ENCODE measurements at regions not wholly inside any gene's neighbourhood (a gene's known extent, or its start where the extent isn't known, plus 50 kb on each side); places are given as distances from the start of the nearest gene placed in this dataset.

DNA sequence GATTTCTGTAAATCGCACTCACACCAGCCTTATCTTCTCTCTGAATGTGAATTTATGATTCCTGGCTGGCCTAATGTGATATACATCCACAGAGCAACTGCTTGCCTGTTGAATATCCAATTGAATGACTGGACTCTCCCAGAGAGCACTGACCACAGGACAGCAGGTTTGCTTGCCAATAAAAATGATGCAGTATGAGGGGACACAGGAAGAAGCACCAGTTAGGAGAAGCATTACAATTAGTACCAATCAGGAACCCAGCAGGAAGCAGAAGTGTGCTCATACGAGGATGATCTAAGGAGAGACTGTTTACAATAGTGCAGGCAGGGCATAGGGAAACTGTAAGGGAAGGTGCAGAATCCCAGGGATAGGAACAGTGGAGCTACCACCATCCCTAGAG is 127.2 kb upstream of the ZNF366 start:
- Histone ChIP-seq H3K79me1 (replicated peaks; ENCODE audit: low read length, poor library complexity, severe bottlenecking) (no peaks in the 10 kb centered on the region), H3K14ac (ENCODE audit: low read length in 2 of 2) (no peak overlapping the region), H3K23ac (ENCODE audit: low read length in 2 of 2) (no peak overlapping the region), H3K4me2 (ENCODE audit: low read length, poor library complexity, severe bottlenecking) (no peak overlapping the region), H2AFZ (ENCODE audit: low read depth, low read length) (no peak overlapping the region), H2BK12ac (ENCODE audit: low read length in 2 of 2) (peak overlapping the region; percentile 59 to 84), H3K36me3 (ENCODE audit: control insufficient read depth in 1 of 2, insufficient read depth in 2 of 2, low read depth in 1 of 2, low read length in 2 of 2) (no peaks in the 10 kb centered on the region), H4K91ac (ENCODE audit: low read length) (peak overlapping the region; percentile 14), H3K9me3 (ENCODE audit: control insufficient read depth, low read length) (no peaks in the 10 kb centered on the region), H3K4me3 (ENCODE audit: insufficient read depth in 1 of 2, low read depth in 1 of 2, low read length in 2 of 2) (peak overlapping the region in 1 of 2 experiments; percentile 22), H3K18ac (ENCODE audit: low read depth in 1 of 2, low read length in 2 of 2) (peak overlapping the region in 1 of 2 experiments; percentile 69), H3K4me1 (ENCODE audit: control insufficient read depth, insufficient read depth, low read depth, low read length) (peaks cover 2% of the 10 kb centered on the region), H2BK15ac (ENCODE audit: low read depth, poor library complexity, severe bottlenecking) (no peak overlapping the region), H3K9ac (ENCODE audit: low read length) (peak overlapping the region; percentile 47), H3K27ac (ENCODE audit: low read length, poor library complexity, severe bottlenecking) (no peak overlapping the region), H3K4ac (ENCODE audit: low read depth in 1 of 2, low read length in 2 of 2) (no peak overlapping the region), H2AK5ac (ENCODE audit: low read length, severe bottlenecking) (no peak overlapping the region), H2BK5ac (ENCODE audit: low read depth, low read length, poor library complexity, severe bottlenecking) (no peak overlapping the region), H4K8ac (ENCODE audit: low read length) (no peak overlapping the region), H3K27me3 (ENCODE audit: control insufficient read depth in 1 of 2, insufficient read depth in 1 of 2, low read length in 2 of 2) (no peaks in the 10 kb centered on the region), H2BK120ac (ENCODE audit: low read depth, low read length) (peak overlapping the region; percentile 6)
- 12% methylated on average over 1 of the region's 2 CpGs for WGBS
- peak; percentile 34 for DNase-seq

DNA sequence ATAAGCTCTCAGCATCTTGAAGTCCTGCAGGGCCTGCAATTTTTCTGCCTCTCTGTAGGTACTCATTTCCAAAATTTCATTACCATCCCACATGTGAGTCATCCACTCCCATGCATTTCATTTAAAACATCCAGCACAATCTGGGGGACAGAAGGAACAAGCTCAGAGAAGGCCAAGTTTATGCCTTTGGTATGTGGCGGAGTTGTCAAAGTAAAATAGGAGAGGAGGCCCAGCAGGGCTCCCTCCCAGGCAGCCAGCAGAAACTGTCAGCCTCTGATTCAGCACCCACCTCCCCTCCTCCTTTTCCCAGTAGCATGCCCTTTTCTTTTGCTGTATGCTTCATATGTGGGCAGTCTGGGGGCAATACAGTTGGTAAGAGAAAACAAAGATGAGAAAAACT is 126.4 kb upstream of the ZNF366 start:
- Histone ChIP-seq H3K4me2 (ENCODE audit: low read length, poor library complexity, severe bottlenecking) (no peak overlapping the region), H3K9ac (ENCODE audit: low read length) (peak overlapping the region; percentile 47), H3K23ac (ENCODE audit: low read length in 2 of 2) (no peak overlapping the region), H3K36me3 (ENCODE audit: control insufficient read depth in 1 of 2, insufficient read depth in 2 of 2, low read depth in 1 of 2, low read length in 2 of 2) (no peaks in the 10 kb centered on the region), H3K27me3 (ENCODE audit: control insufficient read depth in 1 of 2, insufficient read depth in 1 of 2, low read length in 2 of 2) (no peaks in the 10 kb centered on the region), H3K4ac (ENCODE audit: low read depth in 1 of 2, low read length in 2 of 2) (peak overlapping the region in 1 of 2 experiments; percentile 33), H3K4me3 (ENCODE audit: insufficient read depth in 1 of 2, low read depth in 1 of 2, low read length in 2 of 2) (peak overlapping the region in 1 of 2 experiments; percentile 22), H4K91ac (ENCODE audit: low read length) (no peak overlapping the region), H2AFZ (ENCODE audit: low read depth, low read length) (no peak overlapping the region), H3K18ac (ENCODE audit: low read depth in 1 of 2, low read length in 2 of 2) (peak overlapping the region in 1 of 2 experiments; percentile 69), H3K4me1 (ENCODE audit: control insufficient read depth, insufficient read depth, low read depth, low read length) (peaks cover 2% of the 10 kb centered on the region), H4K8ac (ENCODE audit: low read length) (no peak overlapping the region), H3K14ac (ENCODE audit: low read length in 2 of 2) (no peak overlapping the region), H3K27ac (ENCODE audit: low read length, poor library complexity, severe bottlenecking) (peak overlapping the region; percentile 32), H2BK15ac (ENCODE audit: low read depth, poor library complexity, severe bottlenecking) (no peak overlapping the region), H2BK120ac (ENCODE audit: low read depth, low read length) (no peak overlapping the region), H3K79me1 (replicated peaks; ENCODE audit: low read length, poor library complexity, severe bottlenecking) (no peaks in the 10 kb centered on the region), H2BK12ac (ENCODE audit: low read length in 2 of 2) (peak overlapping the region in 1 of 2 experiments; percentile 84), H3K9me3 (ENCODE audit: control insufficient read depth, low read length) (no peaks in the 10 kb centered on the region), H2BK5ac (ENCODE audit: low read depth, low read length, poor library complexity, severe bottlenecking) (no peak overlapping the region), H2AK5ac (ENCODE audit: low read length, severe bottlenecking) (no peak overlapping the region)
- DNase-seq: peak; percentile 46
- 43% methylated on average over 1 of the region's 1 CpG for WGBS

DNA sequence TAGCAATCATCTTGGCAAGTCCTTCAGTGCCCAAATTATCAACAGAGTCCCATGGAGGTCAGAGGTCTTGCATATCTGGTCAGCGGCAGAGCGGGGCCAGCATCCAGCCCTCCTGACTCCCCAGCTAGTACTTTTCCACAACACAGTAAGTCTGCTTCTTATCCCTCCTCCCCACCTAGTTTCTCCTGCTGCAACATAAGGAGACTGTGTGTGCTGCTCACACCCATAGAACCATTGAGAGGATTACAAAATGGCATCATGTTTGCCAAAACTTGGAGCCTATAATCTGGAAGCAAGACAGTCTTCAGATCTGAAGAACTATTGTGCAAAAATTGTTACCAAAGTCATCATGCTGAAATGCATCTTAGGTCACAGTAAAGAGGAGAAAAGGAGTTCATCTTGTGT is 125.8 kb upstream of the ZNF366 start:
- no peaks in the 10 kb centered on the region for H3K36me3 ChIP-seq (ENCODE audit: control insufficient read depth in 1 of 2, insufficient read depth in 2 of 2, low read depth in 1 of 2, low read length in 2 of 2)
- peak overlapping the region; percentile 62 for H2AFZ ChIP-seq (ENCODE audit: low read depth, low read length)
- H3K4ac ChIP-seq (ENCODE audit: low read depth in 1 of 2, low read length in 2 of 2): no peak overlapping the region
- no peak overlapping the region for H2BK120ac ChIP-seq (ENCODE audit: low read depth, low read length)
- peak overlapping the region in 1 of 2 experiments; percentile 72 for H2BK12ac ChIP-seq (ENCODE audit: low read length in 2 of 2)
- H2BK5ac ChIP-seq (ENCODE audit: low read depth, low read length, poor library complexity, severe bottlenecking): no peak overlapping the region
- no peaks in the 10 kb centered on the region for H3K27me3 ChIP-seq (ENCODE audit: control insufficient read depth in 1 of 2, insufficient read depth in 1 of 2, low read length in 2 of 2)
- no peak overlapping the region for H3K27ac ChIP-seq (ENCODE audit: low read length, poor library complexity, severe bottlenecking)
- peak overlapping the region; percentile 79 for H4K8ac ChIP-seq (ENCODE audit: low read length)
- H3K18ac ChIP-seq (ENCODE audit: low read depth in 1 of 2, low read length in 2 of 2): peak overlapping the region; percentile 59 to 92
- H3K4me1 ChIP-seq (ENCODE audit: control insufficient read depth, insufficient read depth, low read depth, low read length): peaks cover 2% of the 10 kb centered on the region
- H3K9ac ChIP-seq (ENCODE audit: low read length): peak overlapping the region; percentile 1
- H4K91ac ChIP-seq (ENCODE audit: low read length): peak overlapping the region; percentile 55
- no peak overlapping the region for H3K23ac ChIP-seq (ENCODE audit: low read length in 2 of 2)
- H2AK5ac ChIP-seq (ENCODE audit: low read length, severe bottlenecking): no peak overlapping the region
- H2BK15ac ChIP-seq (ENCODE audit: low read depth, poor library complexity, severe bottlenecking): peak overlapping the region; percentile 79
- no peak overlapping the region for H3K14ac ChIP-seq (ENCODE audit: low read length in 2 of 2)
- H3K4me2 ChIP-seq (ENCODE audit: low read length, poor library complexity, severe bottlenecking): no peak overlapping the region
- WGBS: 14% methylated on average over 2 of the region's 2 CpGs
- peak overlapping the region in 1 of 2 experiments; percentile 40 for H3K4me3 ChIP-seq (ENCODE audit: insufficient read depth in 1 of 2, low read depth in 1 of 2, low read length in 2 of 2)
- H3K79me1 ChIP-seq (replicated peaks; ENCODE audit: low read length, poor library complexity, severe bottlenecking): no peaks in the 10 kb centered on the region
- no peaks in the 10 kb centered on the region for H3K9me3 ChIP-seq (ENCODE audit: control insufficient read depth, low read length)
- peak; percentile 50 for DNase-seq

DNA sequence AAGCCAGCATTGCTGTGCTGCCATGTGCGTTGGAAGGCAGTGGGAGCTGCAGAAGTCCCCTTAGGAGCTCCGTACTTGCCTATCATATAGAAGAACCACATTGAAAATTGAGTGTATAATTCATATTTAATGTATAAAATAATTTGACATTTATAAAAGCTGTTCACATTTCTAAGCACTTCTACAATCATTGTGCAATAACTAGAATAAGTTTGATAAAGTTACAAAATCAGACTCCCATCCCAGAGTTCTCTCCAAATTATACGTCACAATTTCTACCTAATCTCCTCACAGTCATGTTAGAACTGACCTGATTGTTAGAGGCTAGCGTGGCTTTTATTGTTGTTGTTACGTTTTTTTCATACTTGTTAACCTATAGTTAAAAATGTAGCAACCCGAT is 123.5 kb upstream of the ZNF366 start:
- Histone ChIP-seq H3K14ac (ENCODE audit: low read length in 2 of 2) (no peak overlapping the region), H3K4ac (ENCODE audit: low read depth in 1 of 2, low read length in 2 of 2) (peak overlapping the region in 1 of 2 experiments; percentile 50), H4K91ac (ENCODE audit: low read length) (no peak overlapping the region), H3K27ac (ENCODE audit: low read length, poor library complexity, severe bottlenecking) (no peak overlapping the region), H3K9ac (ENCODE audit: low read length) (no peak overlapping the region), H3K4me2 (ENCODE audit: low read length, poor library complexity, severe bottlenecking) (no peak overlapping the region), H3K4me1 (ENCODE audit: control insufficient read depth, insufficient read depth, low read depth, low read length) (peaks cover 2% of the 10 kb centered on the region), H2BK120ac (ENCODE audit: low read depth, low read length) (no peak overlapping the region), H2BK5ac (ENCODE audit: low read depth, low read length, poor library complexity, severe bottlenecking) (no peak overlapping the region), H3K18ac (ENCODE audit: low read depth in 1 of 2, low read length in 2 of 2) (no peak overlapping the region), H2AFZ (ENCODE audit: low read depth, low read length) (no peak overlapping the region), H3K79me1 (replicated peaks; ENCODE audit: low read length, poor library complexity, severe bottlenecking) (no peaks in the 10 kb centered on the region), H2BK12ac (ENCODE audit: low read length in 2 of 2) (no peak overlapping the region), H3K9me3 (ENCODE audit: control insufficient read depth, low read length) (no peaks in the 10 kb centered on the region), H4K8ac (ENCODE audit: low read length) (no peak overlapping the region), H3K23ac (ENCODE audit: low read length in 2 of 2) (no peak overlapping the region), H2BK15ac (ENCODE audit: low read depth, poor library complexity, severe bottlenecking) (no peak overlapping the region), H2AK5ac (ENCODE audit: low read length, severe bottlenecking) (no peak overlapping the region), H3K27me3 (ENCODE audit: control insufficient read depth in 1 of 2, insufficient read depth in 1 of 2, low read length in 2 of 2) (no peaks in the 10 kb centered on the region), H3K4me3 (ENCODE audit: insufficient read depth in 1 of 2, low read depth in 1 of 2, low read length in 2 of 2) (no peak overlapping the region), H3K36me3 (ENCODE audit: control insufficient read depth in 1 of 2, insufficient read depth in 2 of 2, low read depth in 1 of 2, low read length in 2 of 2) (no peaks in the 10 kb centered on the region)
- WGBS: 93% methylated on average over 2 of the region's 6 CpGs
- no peak for DNase-seq

Measured in mesenchymal stem cell (in vitro differentiated cells and primary cell).